SHP77 (cell line): ENCODE measurements at regions not wholly inside any gene's neighbourhood (a gene's known extent, or its start where the extent isn't known, plus 50 kb on each side); places are given as distances from the start of the nearest gene placed in this dataset.
"Not testable (repeated sequence)": the region's sequence is repeated elsewhere in the genome, so short reads cannot be mapped to it uniquely, and the experiment has no call there.

ENCODE experiments used
- DNase-seq, 2 experiments: peaks; one replicate each; lab custom pipeline; 2025; lab: John Stamatoyannopoulos, UW

GRCh38 chr9:27802418-27802817 lies 229.1 kb upstream of the C9orf72 start:
- DNase-seq: no peak

GRCh38 chr9:27808864-27809263 lies 235.6 kb upstream of the C9orf72 start:
- no peak for DNase-seq

GRCh38 chr9:27817747-27818146 lies 244.5 kb upstream of the C9orf72 start:
- no peak for DNase-seq

GRCh38 chr9:27818348-27818747 lies 245.1 kb upstream of the C9orf72 start:
- DNase-seq: no peak

GRCh38 chr9:27828908-27829307 lies 255.6 kb upstream of the C9orf72 start:
- no peak for DNase-seq

- no peak for DNase-seq
These were observed 256.3 kb upstream of the C9orf72 start for GRCh38 chr9:27829621-27830020.

GRCh38 chr9:27832108-27832507 lies 258.8 kb upstream of the C9orf72 start:
- DNase-seq: not testable (repeated sequence)

DNA sequence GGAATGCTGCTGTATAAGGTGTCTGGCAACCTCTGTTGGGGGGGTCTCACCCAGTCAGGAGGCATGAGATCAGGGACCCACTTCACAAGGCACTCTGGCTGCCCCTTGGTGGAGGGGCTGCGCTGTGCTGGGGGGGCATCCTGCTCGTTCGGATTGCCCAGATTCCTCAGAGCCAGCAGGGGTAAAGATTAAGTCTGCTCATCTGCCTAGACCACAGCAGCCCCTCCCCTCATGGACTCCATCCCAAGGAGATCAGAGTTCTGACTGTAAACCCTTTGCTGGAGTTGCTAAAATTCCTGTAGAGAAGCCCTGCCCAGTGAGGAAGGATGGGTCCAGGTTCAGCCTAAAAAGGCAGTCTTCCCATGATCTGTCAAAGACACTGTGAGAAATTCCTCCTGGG lies 262.0 kb upstream of the C9orf72 start:
- DNase-seq: no peak

GRCh38 chr9:27835746-27836145 lies 262.5 kb upstream of the C9orf72 start:
- DNase-seq: no peak

DNA sequence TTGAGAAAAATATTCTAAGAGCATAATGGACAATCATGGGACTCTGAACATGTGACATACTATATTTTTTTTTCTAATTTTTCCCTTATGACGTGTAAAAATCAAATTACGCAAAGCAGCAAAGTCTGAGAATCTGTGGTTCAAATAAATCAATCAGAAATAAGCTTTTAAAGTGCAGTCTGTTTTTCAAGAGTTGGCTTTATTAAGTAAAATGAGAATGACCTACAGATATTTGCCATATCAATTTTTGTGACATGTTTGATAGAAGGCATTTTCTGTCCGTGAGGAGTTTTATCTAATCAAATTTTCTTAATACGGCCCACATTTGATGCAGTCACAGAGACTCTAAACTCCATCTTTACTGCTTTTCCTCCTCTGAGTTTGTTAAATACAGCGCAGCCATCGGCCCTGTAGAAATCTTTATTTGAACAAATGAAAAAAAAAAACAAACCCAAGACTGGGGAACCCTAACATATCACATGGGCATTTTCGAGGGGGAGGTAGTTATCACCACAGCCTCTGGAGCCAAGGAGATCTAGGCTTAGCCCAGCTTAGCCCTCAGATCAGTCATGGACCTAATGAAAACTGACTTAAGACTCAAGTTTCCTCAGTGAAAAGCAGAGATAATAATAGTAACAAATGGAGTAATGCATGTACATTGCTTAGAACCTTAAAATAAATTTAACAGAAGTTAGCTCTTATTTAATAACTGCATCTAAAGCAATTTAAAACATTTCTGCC lies 263.6 kb upstream of the C9orf72 start:
- no peak for DNase-seq

DNA sequence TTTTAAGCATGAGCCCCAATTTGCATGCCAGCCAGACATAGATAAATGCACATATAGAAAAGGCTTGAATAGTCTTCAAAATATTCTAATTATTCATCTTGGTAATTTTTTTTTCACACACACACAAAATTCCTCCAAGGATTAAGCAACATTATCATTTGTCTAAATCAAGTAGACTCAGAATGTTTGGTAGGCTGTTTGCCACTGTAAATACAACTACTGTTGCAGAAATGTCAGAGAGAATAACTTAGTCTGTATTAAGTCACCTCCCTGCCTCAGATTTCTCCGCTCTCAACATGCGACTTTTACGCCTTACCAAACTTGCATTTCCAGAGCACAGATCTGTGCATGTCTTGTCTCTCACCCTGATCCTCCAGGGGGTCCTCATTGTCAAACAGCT lies 265.6 kb upstream of the C9orf72 start:
- no peak for DNase-seq

- not testable (repeated sequence) for DNase-seq
These were observed 266.5 kb upstream of the C9orf72 start for GRCh38 chr9:27839767-27840166.

DNA sequence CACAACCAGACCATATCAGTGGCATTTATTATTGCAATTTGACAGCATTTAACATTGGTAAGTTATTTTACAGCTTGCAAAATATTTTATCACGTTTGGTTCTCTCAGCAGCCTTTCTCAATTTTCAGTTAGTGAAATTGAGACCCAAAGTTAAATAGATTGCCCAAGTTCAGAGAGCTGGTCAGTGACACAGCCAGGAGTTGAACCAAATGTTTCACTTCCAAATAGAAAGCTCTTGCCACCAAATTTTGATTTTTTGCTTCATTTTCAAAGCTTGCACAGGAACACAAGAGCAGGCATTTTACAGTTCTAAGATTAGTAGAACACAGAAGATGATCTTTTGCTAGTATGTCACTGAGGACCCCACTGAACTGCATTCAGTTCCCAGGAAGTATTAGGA lies 271.5 kb upstream of the C9orf72 start:
- DNase-seq: no peak

DNA sequence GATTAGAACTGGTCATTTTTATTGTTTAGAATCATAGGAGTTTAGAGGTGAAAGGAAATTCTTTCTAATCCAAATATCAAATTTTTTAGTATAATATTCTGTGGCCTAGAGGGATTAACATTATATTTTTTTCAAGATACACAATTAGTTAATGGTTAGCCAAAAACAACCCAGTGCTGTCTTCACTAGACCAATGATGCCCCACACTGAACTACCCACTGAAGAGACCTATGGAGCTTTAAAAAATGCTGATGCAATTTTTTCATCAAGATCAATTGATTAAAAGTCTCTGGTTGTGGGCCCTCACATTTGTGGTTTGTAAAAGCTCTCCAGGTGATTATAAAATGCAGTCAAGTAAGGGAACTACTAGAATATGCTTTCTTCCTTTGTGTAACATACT lies 274.1 kb upstream of the C9orf72 start:
- no peak for DNase-seq

DNA sequence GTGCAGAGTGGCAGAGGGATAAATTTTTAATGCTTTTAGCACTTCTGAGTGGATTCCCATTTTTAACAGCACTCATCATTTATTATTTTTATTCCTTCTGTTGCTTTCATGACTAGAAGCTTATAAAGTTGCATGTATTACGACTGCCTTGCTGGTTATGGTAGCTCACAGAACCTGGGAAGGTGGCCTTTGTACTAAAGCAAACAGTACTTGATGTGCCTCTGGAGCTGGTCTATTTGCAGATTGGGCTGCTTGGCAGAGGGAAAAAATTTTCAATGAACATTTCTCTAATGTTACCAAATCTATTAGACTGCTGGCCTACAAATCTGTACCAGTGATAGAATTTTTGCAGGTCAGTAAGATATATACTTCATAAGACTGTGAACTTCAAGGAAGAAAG lies 274.5 kb upstream of the C9orf72 start:
- DNase-seq: peak in 1 of 2 experiments; percentile 1

- no peak for DNase-seq
These were observed 275.0 kb upstream of the C9orf72 start for GRCh38 chr9:27848315-27848714.

- no peak for DNase-seq
These were observed 278.6 kb upstream of the C9orf72 start for GRCh38 chr9:27851858-27852257.

- no peak for DNase-seq
These were observed 280.2 kb upstream of the C9orf72 start for GRCh38 chr9:27853529-27853928.

- DNase-seq: no peak
These were observed 282.8 kb upstream of the C9orf72 start for GRCh38 chr9:27856054-27856453.

DNA sequence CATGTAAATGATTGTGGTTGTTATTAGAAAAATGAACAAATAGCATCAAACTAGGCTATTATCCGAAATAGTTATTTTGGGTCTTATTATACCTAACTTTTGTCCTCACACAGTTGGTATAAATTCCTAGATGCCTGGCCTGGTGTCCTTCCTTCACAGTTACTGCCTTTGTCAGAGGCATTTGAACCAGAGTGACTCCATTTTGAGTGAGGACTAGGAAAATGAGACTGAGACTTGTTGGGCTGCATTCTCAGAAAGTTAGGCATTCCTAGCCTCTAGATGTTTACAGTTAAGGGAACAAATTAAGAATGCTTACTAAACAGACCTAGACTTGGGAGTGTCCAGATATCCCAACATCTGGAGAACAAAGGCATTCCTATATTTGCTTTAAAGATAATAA lies 283.5 kb upstream of the C9orf72 start:
- no peak for DNase-seq

DNA sequence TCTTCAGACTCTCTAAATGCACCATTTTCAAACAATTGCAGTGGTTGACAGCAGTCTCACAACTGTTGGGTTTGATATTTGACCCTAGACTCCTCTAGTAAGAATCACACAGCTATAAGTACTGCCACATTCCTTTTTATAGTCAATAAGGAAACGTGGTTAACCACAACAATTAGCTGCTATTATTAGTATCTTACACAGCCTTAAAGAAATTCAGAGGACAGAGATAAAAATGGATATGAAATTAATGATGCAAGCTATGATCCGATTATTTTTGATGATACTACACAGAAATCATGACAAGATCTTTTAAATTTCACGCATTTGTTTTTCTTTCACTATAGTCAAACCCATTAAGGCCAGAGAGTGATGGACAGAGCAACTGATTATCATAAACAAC lies 288.6 kb upstream of the C9orf72 start:
- DNase-seq: no peak

- peak; percentile 23 to 48 for DNase-seq
These were observed 291.6 kb upstream of the C9orf72 start for GRCh38 chr9:27864644-27865438.

- no peak for DNase-seq
These were observed 293.5 kb upstream of the C9orf72 start for GRCh38 chr9:27866741-27867140.

GRCh38 chr9:27870404-27870803 lies 297.1 kb upstream of the C9orf72 start:
- DNase-seq: no peak
